ENCODE measurements at regions not wholly inside any gene's neighbourhood (a gene's known extent, or its start where the extent isn't known, plus 50 kb on each side); places are given as distances from the start of the nearest gene placed in this dataset.

DNA sequence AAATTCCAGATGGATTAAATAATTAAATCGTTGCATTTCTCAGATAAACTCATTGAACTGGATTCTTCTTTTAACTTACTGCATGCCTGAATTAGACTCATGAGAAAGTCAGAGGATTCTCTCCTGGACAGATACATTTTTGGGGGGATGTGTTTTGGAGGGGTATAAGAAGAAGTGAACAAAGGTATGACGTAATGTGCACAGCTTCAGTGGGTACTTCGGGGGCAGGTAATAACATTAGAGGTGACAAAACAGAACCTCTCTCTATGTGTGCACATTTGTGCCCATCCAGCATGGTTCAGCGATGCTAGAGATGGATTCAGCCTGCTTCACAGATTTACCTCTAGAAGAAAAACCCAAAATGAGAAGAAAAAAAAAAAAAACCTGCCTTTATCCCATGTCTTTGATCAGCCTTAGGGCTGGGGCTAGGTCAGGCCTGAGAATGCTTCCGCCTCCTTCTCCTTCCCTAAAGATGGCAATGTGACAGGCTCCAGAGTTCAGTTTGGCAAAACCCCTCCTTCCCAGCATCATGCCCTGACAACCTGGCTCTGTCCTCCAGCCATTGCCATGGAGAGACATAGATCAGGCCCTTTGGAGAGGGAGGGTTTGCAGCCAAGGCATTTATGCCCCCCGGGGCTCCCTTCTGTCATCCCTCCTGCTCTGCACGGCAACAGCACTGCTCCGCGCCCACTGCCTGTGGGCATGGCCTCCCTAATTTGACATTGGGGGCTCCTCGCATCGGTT, 166.7 kb downstream of the KCNA5 start:
- no peak for DNase-seq
- no peak for TF ChIP-seq CTCF (IDR thresholded peaks at IDR 0.05; ENCODE audit: partially characterized antibody, unreplicated experiment)
- peaks cover 7% of the 10 kb centered on the region for H3K36me3 Mint-ChIP-seq (ENCODE audit: unreplicated experiment)
- peaks cover 29% of the 10 kb centered on the region for H3K4me1 Mint-ChIP-seq (ENCODE audit: low read depth, unreplicated experiment)
- H3K27ac Mint-ChIP-seq (ENCODE audit: unreplicated experiment), result no peak overlapping the region
- H3K4me3 Mint-ChIP-seq (ENCODE audit: unreplicated experiment), result no peak overlapping the region
- H3K9me3 Mint-ChIP-seq (ENCODE audit: unreplicated experiment), result peaks cover 7% of the 10 kb centered on the region
- H3K27me3 Mint-ChIP-seq (ENCODE audit: unreplicated experiment), result peaks cover 6% of the 10 kb centered on the region

- TF ChIP-seq CTCF (IDR thresholded peaks at IDR 0.05; ENCODE audit: partially characterized antibody, unreplicated experiment), result no peak
- Mint-ChIP-seq H3K9me3 (ENCODE audit: unreplicated experiment) (peaks cover 9% of the 10 kb centered on the region), H3K36me3 (ENCODE audit: unreplicated experiment) (peaks cover 7% of the 10 kb centered on the region), H3K27me3 (ENCODE audit: unreplicated experiment) (peaks cover 6% of the 10 kb centered on the region), H3K27ac (ENCODE audit: unreplicated experiment) (no peak overlapping the region), H3K4me1 (ENCODE audit: low read depth, unreplicated experiment) (peaks cover 29% of the 10 kb centered on the region), H3K4me3 (ENCODE audit: unreplicated experiment) (no peak overlapping the region)
- no peak for DNase-seq
Measured at GRCh38 chr12:5210923-5211290, 167.2 kb downstream of the KCNA5 start.

DNA sequence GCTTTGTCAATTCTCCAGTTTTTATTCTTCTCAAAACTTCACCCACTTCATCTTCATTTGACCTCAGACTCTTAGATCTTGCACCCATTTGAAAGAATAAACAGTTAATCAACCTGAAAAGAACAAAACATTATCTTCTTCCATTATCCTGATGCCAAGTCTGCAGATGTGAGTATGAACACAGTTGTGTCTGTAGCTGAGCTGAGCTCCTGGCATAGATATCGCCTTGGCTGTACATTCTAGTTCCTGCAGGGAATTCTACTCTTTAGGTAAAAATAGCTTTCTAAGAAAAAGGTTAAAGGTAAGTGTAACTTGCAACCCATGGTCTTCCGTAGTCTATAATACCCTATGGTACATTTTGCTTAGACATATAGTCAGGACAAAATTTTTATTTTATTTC, 169.7 kb downstream of the KCNA5 start:
- Mint-ChIP-seq H3K36me3 (ENCODE audit: unreplicated experiment) (peaks cover 11% of the 10 kb centered on the region), H3K9me3 (ENCODE audit: unreplicated experiment) (peaks cover 10% of the 10 kb centered on the region), H3K4me3 (ENCODE audit: unreplicated experiment) (no peak overlapping the region), H3K27ac (ENCODE audit: unreplicated experiment) (no peak overlapping the region), H3K27me3 (ENCODE audit: unreplicated experiment) (peaks cover 6% of the 10 kb centered on the region), H3K4me1 (ENCODE audit: low read depth, unreplicated experiment) (peaks cover 23% of the 10 kb centered on the region)
- no peak for TF ChIP-seq CTCF (IDR thresholded peaks at IDR 0.05; ENCODE audit: partially characterized antibody, unreplicated experiment)
- DNase-seq, result no peak

DNA sequence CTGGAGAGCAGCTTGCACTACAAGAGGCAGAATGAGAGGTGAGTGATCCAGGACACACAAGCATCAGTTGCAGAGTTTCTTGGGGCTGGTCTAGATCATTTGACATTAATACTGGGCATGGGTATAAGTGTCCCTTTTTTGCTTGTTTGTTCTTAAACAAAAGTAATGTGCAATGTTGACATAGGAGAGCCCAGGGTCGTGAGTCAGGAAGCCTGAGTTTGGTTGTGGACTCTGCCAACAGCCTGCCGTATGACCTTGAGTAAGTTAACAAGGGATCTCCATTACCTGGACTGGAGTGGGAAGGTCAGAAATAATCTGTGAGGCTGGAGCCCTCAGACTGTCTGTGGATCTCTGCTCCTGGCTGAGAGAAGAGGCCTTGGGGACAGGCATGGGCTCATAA, 170.3 kb downstream of the KCNA5 start:
- no peak for DNase-seq
- peaks cover 17% of the 10 kb centered on the region for H3K4me1 Mint-ChIP-seq (ENCODE audit: low read depth, unreplicated experiment)
- H3K27me3 Mint-ChIP-seq (ENCODE audit: unreplicated experiment), result peaks cover 4% of the 10 kb centered on the region

More for the DNA sequence above, 170.3 kb downstream of the KCNA5 start:
- peaks cover 7% of the 10 kb centered on the region for H3K9me3 Mint-ChIP-seq (ENCODE audit: unreplicated experiment)
- peaks cover 7% of the 10 kb centered on the region for H3K36me3 Mint-ChIP-seq (ENCODE audit: unreplicated experiment)
- TF ChIP-seq CTCF (IDR thresholded peaks at IDR 0.05; ENCODE audit: partially characterized antibody, unreplicated experiment), result no peak
- no peak overlapping the region for H3K4me3 Mint-ChIP-seq (ENCODE audit: unreplicated experiment)
- H3K27ac Mint-ChIP-seq (ENCODE audit: unreplicated experiment), result no peak overlapping the region

Measured in glutamatergic neuron (in vitro differentiated cells).